HepG2 (cell line): ENCODE measurements at regions not wholly inside any gene's neighbourhood (a gene's known extent, or its start where the extent isn't known, plus 50 kb on each side); places are given as distances from the start of the nearest gene placed in this dataset.

Source experiments
- BCL6 ChIP-seq: IDR thresholded peaks from 2 replicates; pipeline ENCODE4 v1.6.1; 2016; ENCODE audit warnings: missing genetic modification reagents, missing compliant biosample characterization
- KLF13 ChIP-seq: sonication (generic); formaldehyde crosslinking; IDR thresholded peaks from 2 replicates; pipeline ENCODE4 v1.4.0; 2020; ENCODE audit warnings: mild to moderate bottlenecking, missing genetic modification reagents
- MAFF ChIP-seq: IDR thresholded peaks from 2 replicates; pipeline ENCODE4 v1.6.1; 2011; ENCODE audit warnings: low read depth, low read length, improper control_type of control experiment
- MED8 ChIP-seq: sonication (generic); formaldehyde crosslinking; IDR thresholded peaks from 2 replicates; pipeline ENCODE4 v1.8.1; 2023; ENCODE audit warnings: mild to moderate bottlenecking, missing genetic modification reagents; ENCODE audit not compliant: insufficient replicate concordance
- NCOA1 ChIP-seq: sonication (generic); formaldehyde crosslinking; IDR thresholded peaks from 2 replicates; pipeline ENCODE4 v1.9.0; 2021; ENCODE audit warnings: missing genetic modification reagents
- RCOR2 ChIP-seq: IDR thresholded peaks from 2 replicates; pipeline ENCODE4 v1.6.1; 2016; ENCODE audit warnings: missing biosample characterization, missing genetic modification reagents
- TBX2 ChIP-seq: sonication (generic); formaldehyde crosslinking; IDR thresholded peaks from 2 replicates; pipeline ENCODE4 v1.5.0; 2020; ENCODE audit warnings: missing genetic modification reagents, mild to moderate bottlenecking, borderline replicate concordance
- U2AF1 ChIP-seq: fragments of 200-400 bp; formaldehyde crosslinking; optimal IDR thresholded peaks from 2 replicates; pipeline ENCODE3; 2017; ENCODE audit warnings: mild to moderate bottlenecking, low read depth, low read length
- ZNF674 ChIP-seq: sonication (generic); formaldehyde crosslinking; IDR thresholded peaks from 2 replicates; pipeline ENCODE4 v1.5.0; 2020; ENCODE audit warnings: low read depth, mild to moderate bottlenecking, missing genetic modification reagents
- ZNF703 ChIP-seq: sonication (generic); formaldehyde crosslinking; IDR thresholded peaks from 2 replicates; pipeline ENCODE4 v1.5.1; 2020; ENCODE audit warnings: missing genetic modification reagents, mild to moderate bottlenecking, moderate library complexity, borderline replicate concordance
- ZNF775 ChIP-seq: sonication (generic); formaldehyde crosslinking; IDR thresholded peaks from 2 replicates; pipeline ENCODE4 v1.4.0; 2020; ENCODE audit warnings: missing genetic modification reagents, mild to moderate bottlenecking, moderate library complexity, borderline replicate concordance
- TF ChIP-seq, protein P1 (sequence below): IDR thresholded peaks from 2 replicates; pipeline ENCODE4 v1.4.0; 2020; ENCODE audit warnings: mild to moderate bottlenecking, missing genetic modification reagents
- TF ChIP-seq, protein P2 (sequence below): sonication (generic); formaldehyde crosslinking; IDR thresholded peaks from 2 replicates; pipeline ENCODE4 v1.4.0; 2020; ENCODE audit warnings: mild to moderate bottlenecking, missing genetic modification reagents, borderline replicate concordance
- TF ChIP-seq, protein P3 (sequence below): sonication (generic); formaldehyde crosslinking; conservative IDR thresholded peaks from 2 replicates; pipeline ENCODE4 v1.8.1; 2023; ENCODE audit warnings: missing genetic modification reagents
- TF ChIP-seq, protein P4 (sequence below): sonication (generic); formaldehyde crosslinking; IDR thresholded peaks from 2 replicates; pipeline ENCODE4 v1.4.0; 2020; ENCODE audit warnings: missing genetic modification reagents

DNA sequence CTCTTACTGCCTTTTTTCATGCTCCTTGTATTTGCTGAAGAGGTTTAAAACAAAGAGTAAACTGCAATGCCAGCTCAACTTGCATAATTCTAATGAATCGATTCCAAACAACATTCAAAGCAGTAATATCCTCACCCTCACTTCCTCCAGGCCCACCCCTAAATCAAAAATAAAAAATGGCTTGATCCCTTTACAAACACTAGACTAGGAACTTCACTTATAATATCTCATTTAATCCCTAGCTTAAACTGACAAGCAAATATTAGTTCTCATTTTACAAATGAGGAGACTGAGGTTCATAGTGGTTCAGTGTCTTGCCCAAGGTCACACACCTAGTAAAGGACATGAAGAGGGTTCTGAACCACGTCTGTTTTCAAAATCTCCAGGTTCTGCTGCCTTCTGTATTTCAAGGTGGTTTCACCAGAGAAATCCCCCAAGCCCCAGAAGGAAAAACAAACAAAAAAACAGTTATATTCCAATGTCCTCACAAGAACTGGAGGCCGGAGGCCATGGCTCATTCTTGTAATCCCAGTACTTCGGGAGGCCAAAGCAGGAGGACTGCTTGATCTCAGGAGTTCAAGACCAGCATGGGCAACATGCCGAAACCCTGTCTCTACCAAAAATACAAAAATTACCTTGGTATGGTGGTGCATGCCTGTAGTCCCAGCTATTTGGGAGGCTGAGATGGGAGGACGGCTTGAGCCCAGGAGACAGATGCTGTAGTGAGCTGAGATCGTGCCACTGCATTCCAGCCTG lies 80.3 kb upstream of the GRIN2A start (continued):
- TF ChIP-seq TBX2 (CRISPR knock-in tag) (peak; percentile 77), U2AF1 (no peak), ZNF775 (CRISPR knock-in tag) (no peak), MED8 (CRISPR knock-in tag) (peak; percentile 12), ZNF674 (peak; percentile 23; the same call in 1 of the 2 replicates), MAFF (no peak), ZNF703 (CRISPR knock-in tag) (0 out of 2 replicates have a peak, but pooled peaks have one; percentile 60), NCOA1 (CRISPR knock-in tag) (peak; percentile 52), BCL6 (CRISPR knock-in tag) (peak; percentile 72; the same call in 1 of the 2 replicates), KLF13 (CRISPR knock-in tag) (no peak), RCOR2 (CRISPR knock-in tag) (peak; percentile 65; the same call in 1 of the 2 replicates)
- TF ChIP-seq, protein P1, sequence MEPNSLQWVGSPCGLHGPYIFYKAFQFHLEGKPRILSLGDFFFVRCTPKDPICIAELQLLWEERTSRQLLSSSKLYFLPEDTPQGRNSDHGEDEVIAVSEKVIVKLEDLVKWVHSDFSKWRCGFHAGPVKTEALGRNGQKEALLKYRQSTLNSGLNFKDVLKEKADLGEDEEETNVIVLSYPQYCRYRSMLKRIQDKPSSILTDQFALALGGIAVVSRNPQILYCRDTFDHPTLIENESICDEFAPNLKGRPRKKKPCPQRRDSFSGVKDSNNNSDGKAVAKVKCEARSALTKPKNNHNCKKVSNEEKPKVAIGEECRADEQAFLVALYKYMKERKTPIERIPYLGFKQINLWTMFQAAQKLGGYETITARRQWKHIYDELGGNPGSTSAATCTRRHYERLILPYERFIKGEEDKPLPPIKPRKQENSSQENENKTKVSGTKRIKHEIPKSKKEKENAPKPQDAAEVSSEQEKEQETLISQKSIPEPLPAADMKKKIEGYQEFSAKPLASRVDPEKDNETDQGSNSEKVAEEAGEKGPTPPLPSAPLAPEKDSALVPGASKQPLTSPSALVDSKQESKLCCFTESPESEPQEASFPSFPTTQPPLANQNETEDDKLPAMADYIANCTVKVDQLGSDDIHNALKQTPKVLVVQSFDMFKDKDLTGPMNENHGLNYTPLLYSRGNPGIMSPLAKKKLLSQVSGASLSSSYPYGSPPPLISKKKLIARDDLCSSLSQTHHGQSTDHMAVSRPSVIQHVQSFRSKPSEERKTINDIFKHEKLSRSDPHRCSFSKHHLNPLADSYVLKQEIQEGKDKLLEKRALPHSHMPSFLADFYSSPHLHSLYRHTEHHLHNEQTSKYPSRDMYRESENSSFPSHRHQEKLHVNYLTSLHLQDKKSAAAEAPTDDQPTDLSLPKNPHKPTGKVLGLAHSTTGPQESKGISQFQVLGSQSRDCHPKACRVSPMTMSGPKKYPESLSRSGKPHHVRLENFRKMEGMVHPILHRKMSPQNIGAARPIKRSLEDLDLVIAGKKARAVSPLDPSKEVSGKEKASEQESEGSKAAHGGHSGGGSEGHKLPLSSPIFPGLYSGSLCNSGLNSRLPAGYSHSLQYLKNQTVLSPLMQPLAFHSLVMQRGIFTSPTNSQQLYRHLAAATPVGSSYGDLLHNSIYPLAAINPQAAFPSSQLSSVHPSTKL = peak; percentile 80; the same call in 1 of the 2 replicates
- TF ChIP-seq, protein P2, sequence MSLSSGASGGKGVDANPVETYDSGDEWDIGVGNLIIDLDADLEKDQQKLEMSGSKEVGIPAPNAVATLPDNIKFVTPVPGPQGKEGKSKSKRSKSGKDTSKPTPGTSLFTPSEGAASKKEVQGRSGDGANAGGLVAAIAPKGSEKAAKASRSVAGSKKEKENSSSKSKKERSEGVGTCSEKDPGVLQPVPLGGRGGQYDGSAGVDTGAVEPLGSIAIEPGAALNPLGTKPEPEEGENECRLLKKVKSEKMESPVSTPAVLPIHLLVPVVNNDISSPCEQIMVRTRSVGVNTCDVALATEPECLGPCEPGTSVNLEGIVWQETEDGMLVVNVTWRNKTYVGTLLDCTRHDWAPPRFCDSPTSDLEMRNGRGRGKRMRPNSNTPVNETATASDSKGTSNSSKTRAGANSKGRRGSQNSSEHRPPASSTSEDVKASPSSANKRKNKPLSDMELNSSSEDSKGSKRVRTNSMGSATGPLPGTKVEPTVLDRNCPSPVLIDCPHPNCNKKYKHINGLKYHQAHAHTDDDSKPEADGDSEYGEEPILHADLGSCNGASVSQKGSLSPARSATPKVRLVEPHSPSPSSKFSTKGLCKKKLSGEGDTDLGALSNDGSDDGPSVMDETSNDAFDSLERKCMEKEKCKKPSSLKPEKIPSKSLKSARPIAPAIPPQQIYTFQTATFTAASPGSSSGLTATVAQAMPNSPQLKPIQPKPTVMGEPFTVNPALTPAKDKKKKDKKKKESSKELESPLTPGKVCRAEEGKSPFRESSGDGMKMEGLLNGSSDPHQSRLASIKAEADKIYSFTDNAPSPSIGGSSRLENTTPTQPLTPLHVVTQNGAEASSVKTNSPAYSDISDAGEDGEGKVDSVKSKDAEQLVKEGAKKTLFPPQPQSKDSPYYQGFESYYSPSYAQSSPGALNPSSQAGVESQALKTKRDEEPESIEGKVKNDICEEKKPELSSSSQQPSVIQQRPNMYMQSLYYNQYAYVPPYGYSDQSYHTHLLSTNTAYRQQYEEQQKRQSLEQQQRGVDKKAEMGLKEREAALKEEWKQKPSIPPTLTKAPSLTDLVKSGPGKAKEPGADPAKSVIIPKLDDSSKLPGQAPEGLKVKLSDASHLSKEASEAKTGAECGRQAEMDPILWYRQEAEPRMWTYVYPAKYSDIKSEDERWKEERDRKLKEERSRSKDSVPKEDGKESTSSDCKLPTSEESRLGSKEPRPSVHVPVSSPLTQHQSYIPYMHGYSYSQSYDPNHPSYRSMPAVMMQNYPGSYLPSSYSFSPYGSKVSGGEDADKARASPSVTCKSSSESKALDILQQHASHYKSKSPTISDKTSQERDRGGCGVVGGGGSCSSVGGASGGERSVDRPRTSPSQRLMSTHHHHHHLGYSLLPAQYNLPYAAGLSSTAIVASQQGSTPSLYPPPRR = peak; percentile 78; the same call in 1 of the 2 replicates
- TF ChIP-seq, protein P3, sequence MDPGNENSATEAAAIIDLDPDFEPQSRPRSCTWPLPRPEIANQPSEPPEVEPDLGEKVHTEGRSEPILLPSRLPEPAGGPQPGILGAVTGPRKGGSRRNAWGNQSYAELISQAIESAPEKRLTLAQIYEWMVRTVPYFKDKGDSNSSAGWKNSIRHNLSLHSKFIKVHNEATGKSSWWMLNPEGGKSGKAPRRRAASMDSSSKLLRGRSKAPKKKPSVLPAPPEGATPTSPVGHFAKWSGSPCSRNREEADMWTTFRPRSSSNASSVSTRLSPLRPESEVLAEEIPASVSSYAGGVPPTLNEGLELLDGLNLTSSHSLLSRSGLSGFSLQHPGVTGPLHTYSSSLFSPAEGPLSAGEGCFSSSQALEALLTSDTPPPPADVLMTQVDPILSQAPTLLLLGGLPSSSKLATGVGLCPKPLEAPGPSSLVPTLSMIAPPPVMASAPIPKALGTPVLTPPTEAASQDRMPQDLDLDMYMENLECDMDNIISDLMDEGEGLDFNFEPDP = 0 out of 2 replicates have a peak, but pooled peaks have one; percentile 61
- TF ChIP-seq, protein P4, sequence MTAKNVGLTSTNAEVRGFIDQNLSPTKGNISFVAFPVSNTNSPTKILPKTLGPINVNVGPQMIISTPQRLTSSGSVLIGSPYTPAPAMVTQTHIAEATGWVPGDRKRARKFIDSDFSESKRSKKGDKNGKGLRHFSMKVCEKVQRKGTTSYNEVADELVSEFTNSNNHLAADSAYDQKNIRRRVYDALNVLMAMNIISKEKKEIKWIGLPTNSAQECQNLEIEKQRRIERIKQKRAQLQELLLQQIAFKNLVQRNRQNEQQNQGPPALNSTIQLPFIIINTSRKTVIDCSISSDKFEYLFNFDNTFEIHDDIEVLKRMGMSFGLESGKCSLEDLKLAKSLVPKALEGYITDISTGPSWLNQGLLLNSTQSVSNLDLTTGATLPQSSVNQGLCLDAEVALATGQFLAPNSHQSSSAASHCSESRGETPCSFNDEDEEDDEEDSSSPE (CRISPR knock-in tag) = peak; percentile 61
